OCI-LY1 (cell line): ENCODE measurements at regions not wholly inside any gene's neighbourhood (a gene's known extent, or its start where the extent isn't known, plus 50 kb on each side); places are given as distances from the start of the nearest gene placed in this dataset.

ENCODE experiments used
- H2AFZ ChIP-seq: fragments of 200-600 bp; sonication (generic), shearing (Covaris generic); 2 replicates; pipeline ENCODE4 v1.6.0; 2014; ENCODE audit warnings: antibody characterized with exemption, mild to moderate bottlenecking, low read length
- H3F3A ChIP-seq: fragments of 200-600 bp; sonication (generic), shearing (Covaris generic); 2 replicates; pipeline ENCODE4 v1.6.0; 2014; ENCODE audit warnings: mild to moderate bottlenecking, antibody characterized with exemption, low read length, moderate library complexity; ENCODE audit not compliant: insufficient read depth
- H3K27ac ChIP-seq: fragments of 200-600 bp; sonication (generic); 2 replicates; pipeline ENCODE4 v1.5.1; 2014; ENCODE audit warnings: low read length, mixed run types, mild to moderate bottlenecking, low read depth; ENCODE audit not compliant: poor library complexity, severe bottlenecking
- H3K27me3 ChIP-seq: fragments of 200-600 bp; sonication (generic); 2 replicates; pipeline ENCODE4 v1.6.0; 2014; ENCODE audit warnings: antibody characterized with exemption, mild to moderate bottlenecking, low read length, moderate library complexity; ENCODE audit not compliant: insufficient read depth
- H3K36me3 ChIP-seq: fragments of 200-600 bp; sonication (generic); 2 replicates; pipeline ENCODE4 v1.6.1; 2014; ENCODE audit warnings: mild to moderate bottlenecking, antibody characterized with exemption, low read length, moderate library complexity, mixed read lengths; ENCODE audit not compliant: insufficient read depth
- H3K4me1 ChIP-seq: fragments of 200-600 bp; sonication (generic); 2 replicates; pipeline ENCODE4 v1.5.1; 2014; ENCODE audit warnings: mild to moderate bottlenecking, low read length, moderate library complexity; ENCODE audit not compliant: insufficient read depth, severe bottlenecking
- H3K4me2 ChIP-seq: fragments of 200-600 bp; sonication (generic), shearing (Covaris generic); 2 replicates; pipeline ENCODE4 v1.6.1; 2014; ENCODE audit warnings: low read length
- H3K4me3 ChIP-seq: fragments of 200-600 bp; sonication (generic); 2 replicates; pipeline ENCODE4 v1.5.1; 2014; ENCODE audit warnings: low read length, low read depth, mild to moderate bottlenecking, mixed read lengths; ENCODE audit not compliant: poor library complexity, severe bottlenecking
- H3K79me2 ChIP-seq: fragments of 200-600 bp; shearing (Covaris generic); 2 replicates; pipeline ENCODE4 v1.6.1; 2016; ENCODE audit warnings: mixed run types, low read length, mixed read lengths; ENCODE audit not compliant: insufficient read depth
- H3K9ac ChIP-seq: fragments of 200-600 bp; sonication (generic), shearing (Covaris generic); 2 replicates; pipeline ENCODE4 v1.6.1; 2014; ENCODE audit warnings: mild to moderate bottlenecking, low read length, mixed read lengths
- H3K9me2 ChIP-seq: fragments of 200-600 bp; sonication (generic), shearing (Covaris generic); 2 replicates; pipeline ENCODE4 v1.6.1; 2014; ENCODE audit warnings: low read depth, mild to moderate bottlenecking, low read length, mixed read lengths
- H3K9me3 ChIP-seq: fragments of 200-600 bp; shearing (Covaris generic); 2 replicates; pipeline ENCODE4 v1.6.1; 2014; ENCODE audit warnings: low read length, mixed read lengths
- H4K20me1 ChIP-seq: fragments of 200-600 bp; sonication (generic), shearing (Covaris generic); 2 replicates; pipeline ENCODE4 v1.6.0; 2016; ENCODE audit warnings: mild to moderate bottlenecking, low read length; ENCODE audit not compliant: insufficient read depth
- EZH2 ChIP-seq: fragments of 200-600 bp; sonication (generic), shearing (Covaris generic); IDR thresholded peaks from 2 replicates; pipeline ENCODE4 v1.8.0; 2017; ENCODE audit warnings: borderline replicate concordance, mixed run types, mild to moderate bottlenecking, antibody characterized with exemption, low read length, moderate library complexity, mixed read lengths
- TF ChIP-seq, protein P1 (sequence below): fragments of 200-600 bp; sonication (generic), shearing (Covaris generic); IDR thresholded peaks from 2 replicates; pipeline ENCODE4 v1.5.1; 2017; ENCODE audit warnings: mild to moderate bottlenecking, antibody characterized with exemption, low read length, moderate library complexity, mixed read lengths

DNA sequence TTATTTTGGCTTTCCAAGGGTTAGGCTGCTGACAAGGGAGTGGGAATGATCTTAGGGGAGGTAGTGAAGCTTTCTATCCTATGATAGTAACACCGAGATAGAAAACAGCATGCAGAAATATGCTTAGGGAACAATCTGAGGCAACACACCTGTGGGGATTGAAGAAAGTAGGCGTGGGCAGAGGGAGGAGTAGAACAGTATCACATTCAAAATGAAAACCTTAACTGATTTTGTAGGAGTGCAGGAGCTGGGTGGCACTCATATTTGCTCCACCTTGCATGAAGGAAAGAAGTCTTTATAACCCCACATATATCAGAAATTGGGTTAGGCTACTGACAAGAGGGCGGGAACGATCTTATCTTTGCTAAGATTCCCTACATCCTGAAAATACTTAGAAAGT, 762.2 kb upstream of the CNTNAP5 start:
- Histone ChIP-seq H3K27ac (no peak overlapping the region), H3K4me3 (no peak overlapping the region), H3K9ac (no peak overlapping the region), H3K27me3 (no peaks in the 10 kb centered on the region), H3K4me2 (no peak overlapping the region), H3K9me3 (no peaks in the 10 kb centered on the region), H3K4me1 (no peaks in the 10 kb centered on the region), H3K9me2 (no peaks in the 10 kb centered on the region), H4K20me1 (no peaks in the 10 kb centered on the region), H2AFZ (no peak overlapping the region), H3K36me3 (no peaks in the 10 kb centered on the region), H3K79me2 (no peaks in the 10 kb centered on the region), H3F3A (no peaks in the 10 kb centered on the region)
- no peak for TF ChIP-seq EZH2
- TF ChIP-seq, protein P1, sequence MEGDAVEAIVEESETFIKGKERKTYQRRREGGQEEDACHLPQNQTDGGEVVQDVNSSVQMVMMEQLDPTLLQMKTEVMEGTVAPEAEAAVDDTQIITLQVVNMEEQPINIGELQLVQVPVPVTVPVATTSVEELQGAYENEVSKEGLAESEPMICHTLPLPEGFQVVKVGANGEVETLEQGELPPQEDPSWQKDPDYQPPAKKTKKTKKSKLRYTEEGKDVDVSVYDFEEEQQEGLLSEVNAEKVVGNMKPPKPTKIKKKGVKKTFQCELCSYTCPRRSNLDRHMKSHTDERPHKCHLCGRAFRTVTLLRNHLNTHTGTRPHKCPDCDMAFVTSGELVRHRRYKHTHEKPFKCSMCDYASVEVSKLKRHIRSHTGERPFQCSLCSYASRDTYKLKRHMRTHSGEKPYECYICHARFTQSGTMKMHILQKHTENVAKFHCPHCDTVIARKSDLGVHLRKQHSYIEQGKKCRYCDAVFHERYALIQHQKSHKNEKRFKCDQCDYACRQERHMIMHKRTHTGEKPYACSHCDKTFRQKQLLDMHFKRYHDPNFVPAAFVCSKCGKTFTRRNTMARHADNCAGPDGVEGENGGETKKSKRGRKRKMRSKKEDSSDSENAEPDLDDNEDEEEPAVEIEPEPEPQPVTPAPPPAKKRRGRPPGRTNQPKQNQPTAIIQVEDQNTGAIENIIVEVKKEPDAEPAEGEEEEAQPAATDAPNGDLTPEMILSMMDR = no peak

DNA sequence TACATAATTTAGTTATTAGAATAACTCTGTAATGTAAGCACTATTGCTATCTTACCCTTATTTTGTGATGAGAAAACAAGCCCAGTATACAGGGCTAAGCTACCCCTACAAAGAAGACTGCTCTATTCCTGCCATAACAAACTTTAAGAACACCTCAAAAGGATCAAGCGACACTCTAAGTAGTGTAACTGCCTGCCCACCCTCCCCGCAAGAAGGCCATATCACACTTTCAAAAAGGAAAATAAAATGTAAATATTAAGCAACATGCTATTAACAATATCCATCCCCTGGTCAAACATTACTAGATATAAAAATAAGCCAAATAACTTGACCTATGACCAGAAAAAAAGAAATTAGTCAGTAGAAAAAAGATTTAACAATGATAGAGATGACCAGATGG, 741.7 kb upstream of the CNTNAP5 start:
- no peak overlapping the region for H3K4me2 ChIP-seq
- no peaks in the 10 kb centered on the region for H3K27me3 ChIP-seq
- H3K9me2 ChIP-seq = no peaks in the 10 kb centered on the region
- H3F3A ChIP-seq = no peaks in the 10 kb centered on the region
- TF ChIP-seq, protein P1 = no peak
- TF ChIP-seq EZH2 = no peak
- no peak overlapping the region for H2AFZ ChIP-seq
- H3K4me3 ChIP-seq = no peak overlapping the region
- H3K9me3 ChIP-seq = no peaks in the 10 kb centered on the region
- no peaks in the 10 kb centered on the region for H3K79me2 ChIP-seq
- no peak overlapping the region for H3K27ac ChIP-seq
- no peak overlapping the region for H3K9ac ChIP-seq
- H4K20me1 ChIP-seq = no peaks in the 10 kb centered on the region
- no peaks in the 10 kb centered on the region for H3K36me3 ChIP-seq
- no peaks in the 10 kb centered on the region for H3K4me1 ChIP-seq

DNA sequence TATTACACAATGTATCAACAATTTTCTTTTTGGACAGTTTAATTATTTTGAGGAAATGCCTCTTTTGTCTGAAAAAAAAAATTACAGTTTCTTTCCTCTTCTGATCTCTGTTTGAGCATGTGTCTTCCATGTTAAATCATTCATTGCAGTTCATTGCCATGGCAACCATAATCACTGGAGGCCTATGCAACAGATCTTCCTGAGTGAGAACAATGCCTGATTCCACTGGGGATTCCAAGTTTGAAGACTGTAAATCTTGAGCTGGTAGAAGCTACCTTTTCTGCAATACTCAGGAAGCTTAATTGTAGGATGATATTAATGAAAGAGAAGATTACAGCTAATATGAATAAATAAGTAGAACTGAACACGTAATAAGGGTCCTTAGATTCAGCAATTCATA, 721.4 kb upstream of the CNTNAP5 start:
- H4K20me1 ChIP-seq = no peaks in the 10 kb centered on the region
- no peaks in the 10 kb centered on the region for H3K27me3 ChIP-seq
- no peaks in the 10 kb centered on the region for H3K4me1 ChIP-seq
- no peak overlapping the region for H3K9ac ChIP-seq
- H2AFZ ChIP-seq = no peak overlapping the region
- no peaks in the 10 kb centered on the region for H3K36me3 ChIP-seq
- no peak overlapping the region for H3K27ac ChIP-seq
- H3F3A ChIP-seq = no peaks in the 10 kb centered on the region
- no peaks in the 10 kb centered on the region for H3K79me2 ChIP-seq
- H3K4me2 ChIP-seq = no peak overlapping the region
- H3K9me2 ChIP-seq = no peaks in the 10 kb centered on the region
- H3K4me3 ChIP-seq = no peak overlapping the region
- no peaks in the 10 kb centered on the region for H3K9me3 ChIP-seq
- TF ChIP-seq, protein P1 = no peak
- no peak for TF ChIP-seq EZH2
